Muscle of back (tissue), 3 donors: ENCODE measurements at regions not wholly inside any gene's neighbourhood (a gene's known extent, or its start where the extent isn't known, plus 50 kb on each side); places are given as distances from the start of the nearest gene placed in this dataset.
A peak's percentile ranks its signal among the peaks of the same experiment; 100 is the strongest.
"Not testable (repeated sequence)": the region's sequence is repeated elsewhere in the genome, so short reads cannot be mapped to it uniquely, and the experiment has no call there.

Experiments used
- DNase-seq, 3 donors: peaks; one replicate each; pipeline versions ENCODE4 v3.0.0 to v3.0.0-alpha.2; 2013

DNA sequence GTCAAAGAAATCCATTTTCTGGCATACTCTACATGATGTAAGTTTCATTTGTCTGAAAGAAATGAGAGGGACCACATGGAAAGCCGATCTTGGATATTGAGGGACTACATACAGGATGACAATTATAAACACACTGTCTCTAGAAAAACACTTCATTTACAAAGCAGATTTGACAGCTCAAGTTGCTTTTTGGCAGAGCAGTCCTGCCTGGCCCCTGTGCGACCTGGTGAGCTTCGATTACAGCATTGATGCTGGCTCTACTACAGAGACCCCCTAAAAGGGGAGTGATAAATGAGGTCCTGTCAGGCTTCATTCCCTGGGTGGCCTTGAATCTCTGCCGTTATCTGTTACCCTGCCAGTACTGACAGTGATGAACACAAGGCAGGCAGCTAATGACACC lies 215.2 kb upstream of the NOCT start:
- peak in 1 of 3 donors; percentile 17 for DNase-seq

DNA sequence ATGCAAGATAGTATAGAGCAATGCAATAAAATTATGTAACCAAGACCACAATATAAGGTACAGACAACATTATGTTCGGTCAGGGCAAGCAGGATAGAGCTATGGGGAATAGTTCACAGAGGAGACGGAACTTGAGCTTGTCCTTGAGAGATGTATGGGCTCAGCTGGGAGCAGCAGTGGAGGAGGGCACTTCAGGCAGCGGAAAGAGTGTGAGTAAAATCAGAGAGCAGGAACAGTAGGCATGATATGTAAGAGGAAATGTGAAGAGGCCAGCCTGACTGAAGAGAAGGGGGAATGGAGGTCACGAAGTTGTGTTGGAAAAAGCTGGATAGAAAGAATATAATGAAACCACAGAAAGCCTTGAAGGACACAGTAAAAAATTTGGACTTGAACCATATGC lies 217.2 kb upstream of the NOCT start:
- no peak for DNase-seq

DNA sequence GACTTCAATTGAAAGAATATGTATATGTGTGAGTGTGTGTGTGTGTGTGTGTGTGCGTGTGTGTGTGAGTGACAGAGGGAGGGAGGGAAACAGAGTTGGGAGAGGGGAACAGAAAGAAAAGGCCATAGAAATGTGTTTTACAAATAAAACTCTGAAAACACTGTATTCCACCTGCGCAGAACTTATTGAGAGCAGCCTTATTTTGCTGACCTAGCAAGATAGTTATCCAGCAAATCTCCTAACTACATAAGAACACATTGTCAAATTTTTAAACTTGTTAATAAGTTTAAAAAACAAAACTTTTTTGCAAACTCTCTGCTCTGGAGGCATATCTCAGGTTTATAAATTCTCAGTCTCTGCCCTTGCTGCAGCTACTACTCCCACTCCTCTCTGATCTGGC lies 217.9 kb upstream of the NOCT start:
- no peak for DNase-seq

DNA sequence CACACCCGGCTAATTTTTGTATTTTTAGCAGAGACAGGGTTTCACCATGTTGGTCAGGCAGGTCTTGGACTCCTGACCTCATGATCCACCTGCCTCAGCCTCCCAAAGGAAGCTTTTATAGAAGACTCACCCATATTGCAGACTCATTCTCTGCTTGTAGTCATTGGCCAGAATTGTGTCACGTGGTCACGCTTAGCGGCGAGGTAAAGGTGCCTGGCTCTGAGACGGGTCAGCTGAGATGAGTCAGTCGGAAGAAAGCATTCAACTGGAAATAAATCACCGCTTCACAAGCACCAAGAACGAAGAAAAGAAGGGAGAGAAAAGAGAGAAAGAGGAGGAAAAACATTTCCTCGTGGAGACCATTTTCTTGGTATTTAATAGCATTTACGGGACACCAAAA lies 218.8 kb upstream of the NOCT start:
- DNase-seq = peak in 1 of 3 donors; percentile 19

DNA sequence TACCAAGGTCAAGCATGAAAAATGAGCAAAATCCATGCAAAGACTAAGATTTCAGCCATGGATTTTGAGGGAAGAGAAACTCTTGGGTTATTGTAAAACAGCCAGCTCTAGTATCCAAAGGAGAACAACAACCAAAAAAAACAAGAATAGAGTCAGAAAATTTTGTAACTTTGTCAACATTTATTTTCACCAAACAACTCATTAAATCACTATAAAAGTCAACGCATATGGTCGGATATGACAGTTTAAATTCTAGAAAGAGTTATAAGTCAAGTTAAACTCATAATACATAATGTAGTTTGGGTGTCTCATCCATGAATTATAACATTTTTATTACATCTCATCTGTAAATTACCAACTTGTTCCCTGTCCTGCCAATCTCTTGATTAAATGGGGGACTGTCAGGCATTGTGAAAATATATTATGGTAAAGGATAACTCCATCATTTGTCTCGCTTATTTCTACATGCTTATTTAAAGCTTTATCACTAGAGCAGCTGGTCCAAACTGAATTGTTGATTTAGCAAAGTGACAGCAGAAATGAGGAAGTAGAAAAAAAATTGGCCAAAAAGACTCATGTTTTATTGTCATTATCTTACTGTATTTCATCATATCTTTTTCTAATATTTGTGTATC lies 224.8 kb upstream of the NOCT start:
- DNase-seq = no peak

DNA sequence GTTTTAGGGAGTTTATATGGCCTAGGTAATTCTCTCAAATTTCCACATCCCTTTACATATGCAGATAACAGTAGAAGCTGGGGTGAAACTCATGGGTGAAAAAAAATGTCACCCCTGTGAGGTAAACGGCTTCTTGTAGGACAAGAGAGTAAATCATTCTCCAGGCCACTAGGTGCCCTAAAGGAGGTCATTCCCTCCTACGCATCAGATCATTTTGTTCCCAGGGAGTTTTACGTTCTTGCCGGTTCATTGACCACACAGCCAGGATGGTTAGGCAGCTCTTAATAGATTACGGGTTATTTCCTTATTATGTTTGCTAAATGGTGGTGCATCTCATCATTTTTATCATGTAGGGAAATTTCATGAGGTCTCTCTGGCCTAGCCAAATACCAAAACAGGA lies 225.8 kb upstream of the NOCT start:
- DNase-seq = no peak

DNA sequence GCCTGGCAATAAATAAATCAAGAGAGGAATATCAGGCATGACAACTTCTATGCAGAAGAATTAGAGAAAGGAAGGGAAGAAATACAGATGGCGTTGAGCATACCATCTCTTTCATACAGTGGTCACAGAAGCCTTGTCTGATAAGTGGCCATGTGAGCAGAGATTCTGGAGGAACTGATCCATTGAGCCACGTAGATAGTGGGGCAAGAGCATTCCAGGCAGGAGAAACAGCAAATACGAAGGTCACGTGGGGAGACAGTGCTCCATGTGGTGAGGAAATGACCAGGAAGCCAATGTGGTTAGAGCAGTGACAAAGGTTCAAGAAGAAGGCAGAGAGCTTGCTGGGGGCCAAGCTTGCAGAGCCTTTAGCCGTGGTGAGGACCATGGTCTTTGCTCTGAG lies 226.7 kb upstream of the NOCT start:
- DNase-seq = no peak

DNA sequence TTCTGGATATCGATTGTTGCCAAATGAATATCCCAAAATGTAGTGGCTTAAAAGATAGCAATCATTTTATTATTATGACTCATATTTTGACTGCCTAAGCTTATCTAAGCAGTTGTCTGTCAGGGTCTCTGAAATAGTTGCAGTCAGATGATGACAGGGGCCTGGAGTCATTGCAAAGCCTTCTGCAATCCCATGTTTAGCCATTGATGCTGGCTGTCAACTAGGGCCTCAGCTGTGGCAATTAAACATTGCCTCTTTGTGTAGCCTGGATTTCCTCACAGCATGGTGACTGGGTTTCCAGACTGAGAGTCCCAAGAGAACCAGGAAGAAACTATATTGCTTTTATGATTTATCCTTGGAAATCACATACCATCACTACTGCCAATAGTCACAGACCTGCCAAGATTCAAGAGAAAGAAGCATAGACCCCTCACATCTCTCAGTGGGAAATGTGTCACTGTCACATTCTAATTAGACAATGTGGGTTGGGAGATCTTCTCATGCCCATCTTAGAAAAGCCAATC lies 227.3 kb upstream of the NOCT start:
- DNase-seq = no peak

DNA sequence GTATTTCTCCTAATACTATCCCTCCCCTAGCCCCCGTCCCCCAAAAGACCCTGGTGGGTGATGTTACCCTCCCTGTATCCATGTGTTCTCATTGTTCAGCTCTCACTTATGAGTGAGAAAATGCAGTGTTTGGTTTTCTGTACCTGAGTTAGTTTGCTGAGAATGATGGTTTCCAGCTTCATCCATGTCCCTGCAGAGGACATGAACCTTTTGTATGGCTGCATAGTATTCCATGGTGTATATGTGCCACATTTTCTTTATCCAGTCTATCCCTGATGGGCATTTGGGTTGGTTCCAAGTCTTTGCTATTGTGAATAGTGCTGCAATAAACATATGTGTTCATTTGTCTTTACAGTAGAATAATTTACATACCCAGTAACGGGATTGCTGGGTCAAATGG lies 235.8 kb upstream of the NOCT start:
- DNase-seq = not testable (repeated sequence)

DNA sequence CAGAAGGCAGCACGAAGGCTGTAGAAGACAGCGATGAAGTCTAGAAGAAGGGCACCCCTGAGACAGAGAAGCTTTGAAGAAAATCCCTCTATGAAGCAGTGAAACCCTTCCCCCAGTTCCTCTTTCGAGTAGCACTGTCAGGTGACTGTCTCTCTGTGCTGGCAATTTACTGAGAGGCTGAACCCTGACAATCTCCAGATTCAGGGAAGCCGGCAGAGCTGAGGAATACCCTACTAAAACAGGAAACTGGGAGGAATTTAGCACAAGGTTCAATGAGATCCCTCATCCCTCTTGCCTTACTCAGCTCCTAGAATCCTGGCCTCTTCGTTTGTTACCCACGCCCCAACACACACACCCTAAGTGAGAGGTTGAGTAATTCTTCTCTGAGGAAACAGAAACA lies 239.7 kb upstream of the NOCT start:
- peak in 2 of 3 donors; percentile 17 to 56 for DNase-seq

DNA sequence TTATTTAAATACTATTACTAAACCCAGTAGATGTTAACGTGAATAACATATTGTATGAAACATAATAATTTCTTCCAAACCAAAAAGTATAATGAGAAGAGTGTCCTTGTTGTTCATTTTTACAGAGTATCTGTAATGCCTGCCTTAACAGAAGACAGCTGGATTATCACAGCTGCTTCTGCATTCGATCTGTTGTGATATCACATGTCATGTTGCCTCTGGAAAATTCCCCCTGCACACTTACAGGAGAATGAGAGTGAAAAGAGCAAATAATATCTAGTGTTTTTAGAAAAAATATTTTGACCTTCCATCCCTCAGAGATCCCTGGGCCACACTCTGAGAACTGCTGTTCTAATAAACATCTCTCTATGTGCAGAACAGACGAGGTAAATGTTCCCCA lies 240.1 kb upstream of the NOCT start:
- peak in 1 of 3 donors; percentile 6 for DNase-seq

DNA sequence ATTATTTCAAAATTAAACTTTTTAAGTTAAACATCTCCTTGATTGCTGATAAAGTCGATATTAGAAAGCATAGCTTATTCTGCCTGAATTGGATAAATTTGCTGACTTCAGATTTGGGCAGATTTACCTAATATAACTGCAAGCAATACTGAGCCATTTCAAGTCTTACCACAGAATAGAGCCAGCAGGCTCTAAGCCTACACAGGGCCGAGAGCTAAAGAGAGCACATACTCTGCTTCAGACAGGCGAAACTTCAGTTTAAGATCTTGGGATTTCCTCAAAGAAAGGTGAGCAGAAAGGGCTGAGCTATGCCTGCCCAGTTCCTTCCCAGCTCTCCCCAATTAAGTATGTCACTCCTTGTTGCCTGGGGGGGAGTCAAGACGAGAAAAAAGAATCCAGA lies 240.6 kb upstream of the NOCT start:
- DNase-seq = peak in 2 of 3 donors; percentile 7 to 44

DNA sequence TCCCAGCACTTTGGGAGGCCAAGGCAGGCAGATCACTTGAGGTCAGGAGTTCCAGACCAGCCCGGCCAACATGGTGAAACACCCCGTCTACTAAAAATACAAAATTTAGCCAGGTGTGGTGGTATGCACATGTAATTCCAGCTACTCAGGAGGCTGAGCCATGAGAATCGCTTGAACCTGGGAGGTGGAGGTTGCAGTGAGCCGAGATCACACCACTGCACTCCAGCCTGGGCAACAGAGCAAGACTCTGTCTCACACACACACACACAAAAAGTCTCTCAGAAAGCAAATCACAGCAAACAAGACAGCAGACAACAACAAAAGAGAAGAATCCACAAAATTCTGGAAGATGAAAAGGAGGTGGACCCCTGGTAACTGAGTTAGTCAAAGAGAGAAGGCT lies 241.5 kb upstream of the NOCT start:
- not testable (repeated sequence) for DNase-seq

DNA sequence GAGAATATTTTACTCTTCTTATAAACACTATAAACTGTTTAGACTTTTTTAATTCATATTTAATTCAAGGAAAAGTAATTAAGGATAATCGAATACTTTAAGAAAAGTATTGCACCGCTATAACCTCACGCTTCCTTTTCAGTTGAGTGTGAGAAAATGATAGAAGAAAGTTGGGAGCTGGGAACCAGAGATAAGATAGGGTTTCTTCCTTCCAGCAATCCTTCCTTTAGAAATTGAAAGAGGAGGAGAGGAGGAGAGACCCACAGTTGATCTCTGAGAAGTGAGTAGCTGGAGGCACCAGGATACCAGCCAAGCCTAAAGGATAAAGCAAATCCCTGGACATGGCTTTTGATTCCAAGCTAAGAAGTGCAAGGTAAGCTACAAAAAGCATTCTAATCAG lies 242.3 kb upstream of the NOCT start:
- DNase-seq = no peak

DNA sequence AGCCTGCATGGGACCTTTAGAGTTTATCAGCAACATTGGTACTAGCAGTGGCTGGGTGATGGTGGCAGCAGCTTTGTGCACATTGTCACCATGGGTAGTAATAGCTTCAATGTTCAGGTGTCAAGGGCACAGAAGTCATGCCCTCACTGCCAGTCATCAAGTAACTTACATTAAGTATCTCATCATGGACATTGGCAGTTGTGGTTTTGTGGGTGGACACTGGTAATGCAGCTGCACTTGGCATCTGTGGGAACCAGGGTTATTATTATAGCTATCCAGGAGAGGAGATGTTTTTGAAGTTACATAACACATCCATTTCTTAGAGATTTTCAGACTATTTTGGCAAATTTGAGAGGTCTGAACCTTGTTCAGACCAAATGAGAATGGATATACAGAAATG lies 243.2 kb upstream of the NOCT start:
- no peak for DNase-seq

DNA sequence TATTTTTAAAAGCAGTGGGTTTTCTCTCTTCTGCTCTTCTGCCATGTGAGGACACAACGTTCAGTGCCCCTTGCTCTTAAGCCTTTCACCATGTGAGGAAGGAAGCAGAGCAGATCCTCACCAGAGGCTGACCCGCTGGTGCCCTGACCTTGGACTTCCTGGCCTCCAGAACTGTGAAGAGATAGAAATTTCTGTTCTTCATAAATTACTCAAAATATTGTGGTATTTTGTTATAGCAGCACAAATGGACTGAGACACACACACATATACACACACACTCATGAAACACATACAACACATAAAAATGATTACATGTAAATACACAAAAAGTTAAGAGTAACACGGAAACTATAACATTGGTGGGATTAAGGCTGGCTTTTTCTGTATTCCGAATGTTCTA lies 244.8 kb upstream of the NOCT start:
- DNase-seq = no peak

DNA sequence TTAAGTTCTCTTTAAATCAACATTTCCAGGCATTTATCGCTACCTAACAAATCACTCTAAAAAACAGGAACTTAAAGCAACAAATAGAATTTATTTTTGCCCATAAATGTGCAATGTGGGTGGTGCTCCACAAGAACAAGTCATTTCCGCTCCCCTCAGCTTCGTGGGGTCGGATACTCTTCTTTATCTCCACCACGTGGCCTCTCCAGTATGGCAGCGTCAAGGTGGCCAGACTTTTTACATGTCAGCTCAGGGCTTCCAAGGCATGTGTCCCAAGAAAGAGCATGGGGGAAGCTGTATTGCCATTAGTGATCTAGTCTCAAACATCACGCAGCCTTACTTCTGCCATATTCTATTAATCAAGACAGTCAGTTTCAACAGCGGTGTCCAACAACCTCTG lies 249.2 kb upstream of the NOCT start:
- DNase-seq = no peak

DNA sequence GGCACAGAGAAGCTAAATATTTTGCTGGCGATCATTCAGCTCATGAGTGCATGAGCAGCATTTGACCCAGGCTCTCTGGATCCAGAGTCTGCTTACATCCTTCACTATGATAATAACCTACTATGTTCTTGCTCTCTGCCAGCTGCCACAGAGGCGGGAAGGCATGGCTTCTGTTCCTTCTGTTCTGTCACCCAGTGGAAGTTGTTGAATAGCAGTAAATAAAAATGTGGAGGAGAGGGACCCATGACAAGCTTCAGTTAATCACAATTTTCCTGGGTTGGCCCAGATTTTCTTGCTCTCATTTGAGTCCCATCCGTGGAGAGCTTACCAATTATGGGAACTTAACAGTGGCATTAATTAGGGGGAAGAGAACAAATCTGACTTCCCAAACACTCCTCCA lies 250.1 kb upstream of the NOCT start:
- DNase-seq = no peak

DNA sequence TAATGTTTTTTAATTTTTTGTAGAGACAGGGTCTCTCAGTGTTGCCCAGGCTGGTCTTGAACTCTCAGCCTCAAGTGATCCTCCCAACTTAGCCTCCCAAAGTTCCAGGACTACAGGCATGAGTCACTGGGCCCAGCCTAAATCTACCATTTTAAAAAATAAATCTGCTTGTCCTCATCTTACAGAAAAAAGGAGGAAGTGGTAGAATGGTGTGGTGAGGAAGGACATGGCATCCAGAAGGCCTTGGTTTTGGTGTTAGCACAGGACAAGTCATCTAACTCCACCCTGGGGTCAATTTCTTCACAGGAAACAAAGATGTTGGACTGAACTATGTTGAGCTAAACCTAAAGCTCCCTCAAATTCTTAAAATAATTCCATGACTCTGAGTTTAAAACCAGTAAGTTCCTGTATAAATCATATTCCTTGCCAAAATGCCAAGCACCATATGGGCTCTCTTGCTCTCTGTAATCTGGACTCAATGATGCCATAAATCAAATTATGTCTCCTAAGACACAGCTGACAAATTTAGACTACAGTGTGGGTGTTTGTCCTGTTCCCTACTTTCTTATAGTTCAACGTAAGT lies 253.9 kb upstream of the NOCT start:
- DNase-seq = no peak

DNA sequence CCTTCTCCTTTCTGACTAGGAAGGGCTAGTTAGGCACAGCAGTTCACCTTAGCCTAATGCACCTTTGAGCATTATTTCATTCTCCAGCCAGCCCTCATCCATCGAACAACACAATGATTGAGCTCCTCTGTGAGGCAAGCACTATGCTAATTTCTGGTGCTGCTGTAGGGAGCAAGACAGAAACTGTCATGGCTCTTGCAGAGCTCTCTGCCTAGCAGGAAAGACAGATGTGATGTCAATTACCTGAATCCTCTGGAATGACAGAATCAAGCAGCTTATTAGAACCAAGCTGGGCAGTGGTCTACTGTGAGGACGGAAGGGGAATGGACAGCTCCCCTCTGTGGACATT lies 256.1 kb upstream of the NOCT start:
- no peak for DNase-seq

DNA sequence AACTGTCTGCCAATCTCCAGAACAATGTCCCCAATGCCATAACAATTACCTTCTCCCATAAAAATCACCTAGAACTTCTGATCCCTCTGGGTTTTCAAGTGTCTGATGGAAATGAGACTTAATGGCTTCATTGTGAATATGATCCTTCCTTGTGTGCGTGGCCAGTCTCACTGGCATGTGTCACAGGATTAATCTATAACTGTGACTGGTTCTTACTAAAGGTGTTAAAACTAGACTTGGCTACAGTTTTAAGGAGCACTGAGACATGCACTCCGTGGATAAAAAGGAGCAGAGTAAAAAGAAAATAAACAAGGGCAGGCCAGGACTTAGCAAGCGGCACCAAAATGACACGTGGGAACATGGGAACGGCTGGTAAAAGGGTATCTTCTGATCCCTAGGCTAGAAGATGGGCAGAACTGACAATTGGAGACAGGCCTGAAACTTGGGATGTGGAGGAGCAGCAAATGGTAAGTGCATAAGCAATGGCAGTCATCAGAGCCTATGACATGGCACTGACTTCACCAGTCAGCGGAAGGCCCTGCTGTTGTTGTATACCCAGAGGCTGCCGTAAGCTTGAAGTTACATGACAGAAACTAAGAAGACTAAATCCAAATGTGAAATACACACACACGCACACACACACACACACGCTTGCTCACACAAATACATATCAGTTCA lies 256.6 kb upstream of the NOCT start:
- DNase-seq = no peak

DNA sequence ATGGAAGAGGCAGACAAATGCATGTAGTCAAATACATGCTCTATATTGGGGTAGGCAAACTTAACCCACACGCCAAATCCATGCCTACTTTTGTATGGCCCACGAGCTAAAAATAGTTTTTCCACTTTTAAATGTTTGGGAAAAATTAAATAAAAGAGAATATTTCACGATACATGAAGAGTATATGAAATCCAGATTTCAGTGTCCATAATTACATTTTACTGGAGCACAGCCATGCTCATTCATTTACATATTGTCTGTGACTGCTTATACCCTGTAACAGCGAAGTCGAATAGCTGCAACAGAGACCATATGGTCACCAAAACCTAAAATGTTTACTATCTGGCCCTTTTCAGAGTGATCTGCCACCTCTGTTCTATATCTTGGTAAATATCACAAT lies 257.4 kb upstream of the NOCT start:
- DNase-seq = no peak

DNA sequence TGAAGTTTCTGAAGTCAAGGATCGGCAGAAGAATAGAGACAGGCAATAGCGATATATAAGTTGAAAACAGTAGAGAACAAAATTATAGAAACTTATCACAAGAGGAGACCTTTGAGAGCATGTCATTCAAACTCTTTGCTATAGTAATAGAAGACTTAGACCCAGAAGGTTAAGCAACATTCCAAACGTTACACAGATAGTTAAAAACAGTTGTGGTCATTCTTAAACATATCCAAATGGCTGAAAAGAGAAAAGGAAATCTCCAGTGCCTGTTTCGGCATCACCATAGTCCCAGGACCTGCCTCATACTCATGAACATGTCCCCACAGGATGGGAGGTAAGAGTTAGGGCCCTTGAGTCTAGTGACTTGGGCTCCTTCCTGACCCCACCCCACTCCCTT lies 258.1 kb upstream of the NOCT start:
- DNase-seq = no peak

DNA sequence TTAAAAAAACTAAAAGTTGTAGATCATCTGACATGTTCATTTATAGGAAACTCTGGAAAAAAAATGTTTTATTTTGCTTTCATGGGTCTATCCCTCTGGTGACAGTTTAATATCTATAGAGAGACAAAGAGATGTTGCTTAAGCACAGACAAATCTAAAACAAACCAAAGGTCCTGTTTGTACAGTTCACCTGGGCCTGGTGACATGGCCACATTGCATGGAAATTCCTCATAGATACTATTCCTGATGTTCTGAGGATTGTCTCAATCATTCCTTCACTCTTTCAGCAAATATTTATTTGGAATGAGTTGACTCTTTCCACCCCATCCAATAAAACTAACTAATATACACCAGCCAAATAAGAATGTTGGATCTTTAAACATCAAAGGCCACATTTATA lies 259.1 kb upstream of the NOCT start:
- DNase-seq = no peak
